Fibroblast of the aortic adventitia (primary cell): ENCODE measurements at regions not wholly inside any gene's neighbourhood (a gene's known extent, or its start where the extent isn't known, plus 50 kb on each side); places are given as distances from the start of the nearest gene placed in this dataset.

Experiments
- DNase-seq: peaks from one replicate; pipeline ENCODE4 v3.0.0-alpha.2; 2010; ENCODE audit warnings: low read depth
- H3K4me3 ChIP-seq: 2 replicates; pipeline ENCODE4 v1.5.1; 2011; ENCODE audit warnings: low read depth, mild to moderate bottlenecking, control low read depth, low read length, moderate library complexity
- CTCF ChIP-seq: IDR thresholded peaks from 2 replicates; pipeline ENCODE4 v1.5.1; 2011; ENCODE audit warnings: mild to moderate bottlenecking, low read length, control low read depth, inconsistent platforms; ENCODE audit not compliant: insufficient read depth

DNA sequence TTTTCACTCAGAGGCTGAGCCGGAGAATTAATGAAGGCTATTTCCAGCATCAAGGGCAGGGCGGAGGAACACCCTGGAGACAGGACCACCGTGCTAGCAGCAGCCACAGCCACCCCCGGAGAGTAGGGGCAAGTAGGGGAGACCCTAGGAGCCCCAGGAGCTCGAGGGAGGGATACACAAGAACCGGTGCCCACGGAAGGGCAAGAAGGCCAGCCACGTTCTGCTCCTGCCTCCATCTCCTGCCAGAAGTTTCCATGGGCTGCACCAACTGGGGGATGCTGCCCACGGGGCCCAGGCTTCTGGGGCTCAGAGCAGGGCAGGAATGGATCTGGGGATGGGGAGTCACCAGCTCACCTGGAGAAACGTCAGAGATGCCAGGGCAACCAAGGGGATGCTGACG is 626.8 kb downstream of the TBC1D22A start:
- DNase-seq: no peak
- no peak for TF ChIP-seq CTCF
- no peak overlapping the region for H3K4me3 ChIP-seq

- H3K4me3 ChIP-seq: no peak overlapping the region
- no peak for DNase-seq
- TF ChIP-seq CTCF: no peak
Observed at GRCh38 chr22:47388778-47389177, 626.3 kb downstream of the TBC1D22A start.

GRCh38 chr22:47388331-47388730 is 625.9 kb downstream of the TBC1D22A start:
- TF ChIP-seq CTCF: no peak
- no peak overlapping the region for H3K4me3 ChIP-seq
- DNase-seq: no peak

DNA sequence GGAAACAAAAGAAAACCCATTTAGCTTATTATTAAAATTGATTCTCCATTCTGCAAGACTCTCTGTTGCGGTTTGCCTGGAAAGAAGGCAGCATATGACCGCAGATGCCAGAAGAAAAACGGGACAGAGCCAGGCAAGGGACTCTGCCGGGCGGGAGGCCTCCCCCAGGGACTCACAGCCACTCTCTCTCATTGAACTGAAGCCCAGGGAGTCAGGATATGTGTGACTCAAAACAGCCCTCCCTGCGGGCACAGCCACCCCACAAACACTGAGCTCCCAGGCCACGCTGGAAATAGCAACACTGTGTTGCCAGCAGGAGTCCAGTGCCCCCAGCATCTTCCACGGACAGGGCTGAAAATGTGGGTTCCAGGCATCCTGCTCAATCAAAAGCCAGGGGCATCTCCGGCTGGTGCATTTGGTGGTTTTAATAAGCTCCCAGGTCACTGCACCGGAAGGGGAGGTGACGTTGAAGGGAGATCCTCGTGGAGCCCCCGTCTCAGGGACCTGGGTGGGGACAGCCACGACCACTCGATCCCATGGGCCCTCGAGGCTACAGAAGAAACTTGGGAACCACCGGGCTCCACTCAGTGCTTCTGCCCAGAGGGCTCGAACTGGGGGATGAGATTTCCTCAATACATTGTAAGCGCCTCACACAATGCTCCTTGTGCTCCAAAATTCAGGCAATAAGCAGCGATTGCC is 624.5 kb downstream of the TBC1D22A start:
- DNase-seq: no peak
- no peak overlapping the region for H3K4me3 ChIP-seq
- TF ChIP-seq CTCF: no peak

- no peak for DNase-seq
- no peak for TF ChIP-seq CTCF
- no peak overlapping the region for H3K4me3 ChIP-seq
Observed at GRCh38 chr22:47384977-47385376, 622.5 kb downstream of the TBC1D22A start.

GRCh38 chr22:47382164-47382890 is 619.9 kb downstream of the TBC1D22A start:
- no peak overlapping the region for H3K4me3 ChIP-seq
- TF ChIP-seq CTCF: no peak
- DNase-seq: no peak
